Mesodermal cell (in vitro differentiated cells): ENCODE measurements at regions not wholly inside any gene's neighbourhood (a gene's known extent, or its start where the extent isn't known, plus 50 kb on each side); places are given as distances from the start of the nearest gene placed in this dataset.

Source experiments
- H3K27ac ChIP-seq: 2 replicates; pipeline ENCODE4 v1.7.0; 2013; ENCODE audit warnings: mild to moderate bottlenecking, low read depth, low read length, moderate library complexity; ENCODE audit not compliant: severe bottlenecking
- H3K36me3 ChIP-seq: 2 replicates; pipeline ENCODE4 v1.7.1; 2013; ENCODE audit warnings: mild to moderate bottlenecking, low read length, moderate library complexity; ENCODE audit not compliant: control insufficient read depth, insufficient read depth
- H3K4me1 ChIP-seq: one replicate; pipeline ENCODE4 v1.7.1; 2013; ENCODE audit warnings: mild to moderate bottlenecking, low read length; ENCODE audit not compliant: insufficient read depth, control insufficient read depth, poor library complexity, severe bottlenecking
- H3K4me3 ChIP-seq: 2 replicates; pipeline ENCODE4 v1.7.0; 2013; ENCODE audit warnings: low read length, control low read depth, mild to moderate bottlenecking; ENCODE audit not compliant: insufficient read depth, poor library complexity, severe bottlenecking; ENCODE audit errors: extremely low read depth
- H3K9me3 ChIP-seq: 2 replicates; pipeline ENCODE4 v1.7.1; 2013; ENCODE audit warnings: mild to moderate bottlenecking, low read length, moderate library complexity; ENCODE audit not compliant: control insufficient read depth
- WGBS, 2 experiments: methylation state at CpG; one replicate each; pipeline ENCODE4 v1.1.5; 2013; ENCODE audit warnings: missing lambda C conversion rate in 2 of 2; ENCODE audit not compliant: insufficient coverage in 2 of 2; 5-methylcytosine and 5-hydroxymethylcytosine counted together

GRCh38 chr10:44476409-44477045 is 91.6 kb upstream of the CXCL12 start:
- Histone ChIP-seq H3K4me3 (no peak overlapping the region), H3K9me3 (no peaks in the 10 kb centered on the region), H3K27ac (no peak overlapping the region), H3K36me3 (no peaks in the 10 kb centered on the region), H3K4me1 (no peaks in the 10 kb centered on the region)
- WGBS, 2 experiments = 79 to 92% methylated on average over 6 of the region's 8 CpGs

DNA sequence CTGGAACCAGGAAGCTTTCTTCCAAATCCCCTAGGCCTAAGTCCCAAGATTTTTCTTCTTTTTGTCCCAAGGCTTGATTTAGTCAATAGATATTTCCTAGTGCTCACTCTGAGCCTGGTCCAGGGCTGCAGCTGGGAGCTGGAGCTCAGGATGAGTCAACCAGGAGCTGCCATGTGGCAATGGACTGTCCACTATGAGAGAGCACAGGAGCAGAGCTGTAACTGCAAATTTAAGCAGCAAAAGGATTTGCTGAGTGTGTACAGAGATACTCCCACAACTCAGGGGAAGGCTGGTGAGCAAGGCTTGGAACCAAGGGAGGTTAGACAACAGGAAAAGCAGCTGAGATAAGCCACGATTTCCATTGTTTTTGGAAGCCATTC is 92.1 kb upstream of the CXCL12 start:
- 82 to 86% methylated on average over 1 of the region's 1 CpG for WGBS, 2 experiments
- no peaks in the 10 kb centered on the region for H3K9me3 ChIP-seq

GRCh38 chr10:44478040-44478439 is 93.1 kb upstream of the CXCL12 start:
- Histone ChIP-seq H3K27ac (no peak overlapping the region), H3K4me1 (no peaks in the 10 kb centered on the region), H3K9me3 (no peaks in the 10 kb centered on the region), H3K36me3 (no peaks in the 10 kb centered on the region), H3K4me3 (no peak overlapping the region)
- WGBS, 2 experiments = 100% methylated on average over 1 to 2 of the region's 2 CpGs

More for the DNA sequence above, 92.1 kb upstream of the CXCL12 start:
- Histone ChIP-seq H3K36me3 (no peaks in the 10 kb centered on the region), H3K4me1 (no peaks in the 10 kb centered on the region), H3K27ac (no peak overlapping the region), H3K4me3 (no peak overlapping the region)

GRCh38 chr10:44478876-44479705 is 94.2 kb upstream of the CXCL12 start:
- no peaks in the 10 kb centered on the region for H3K36me3 ChIP-seq
- H3K4me3 ChIP-seq = no peak overlapping the region
- 85 to 100% methylated on average over 2 to 4 of the region's 8 CpGs for WGBS, 2 experiments
- no peaks in the 10 kb centered on the region for H3K9me3 ChIP-seq
- H3K4me1 ChIP-seq = no peaks in the 10 kb centered on the region
- H3K27ac ChIP-seq = no peak overlapping the region

- H3K4me3 ChIP-seq = no peak overlapping the region
- no peaks in the 10 kb centered on the region for H3K4me1 ChIP-seq
- no peaks in the 10 kb centered on the region for H3K9me3 ChIP-seq
- 50 to 100% methylated on average over 2 of the region's 3 CpGs for WGBS, 2 experiments
- H3K36me3 ChIP-seq = no peaks in the 10 kb centered on the region
- H3K27ac ChIP-seq = no peak overlapping the region
Observed at GRCh38 chr10:44492678-44493077, 107.8 kb upstream of the CXCL12 start.

DNA sequence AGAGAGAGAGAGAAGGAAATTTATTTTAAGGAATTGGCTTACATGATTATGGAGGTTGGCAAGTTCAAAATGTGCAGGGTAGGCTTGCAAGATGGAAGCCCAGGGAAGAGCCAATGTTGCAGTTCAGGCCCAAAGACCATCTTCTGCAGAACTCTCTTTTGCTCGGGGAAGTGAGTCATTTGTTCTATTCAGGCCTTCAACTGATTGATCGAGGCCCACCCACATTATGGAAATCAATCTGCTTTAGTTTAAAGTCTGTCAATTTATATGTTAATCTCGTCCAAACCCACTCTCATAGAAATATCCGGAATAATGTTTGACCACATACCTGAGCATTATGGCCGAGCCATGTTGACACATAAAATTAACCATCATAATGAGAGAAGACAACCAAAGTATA is 113.3 kb upstream of the CXCL12 start:
- no peaks in the 10 kb centered on the region for H3K4me1 ChIP-seq
- no peak overlapping the region for H3K4me3 ChIP-seq
- no peaks in the 10 kb centered on the region for H3K36me3 ChIP-seq
- H3K27ac ChIP-seq = no peak overlapping the region
- H3K9me3 ChIP-seq = no peaks in the 10 kb centered on the region
- 47% methylated on average over 3 of the region's 5 CpGs; no CpG with 5 or more reads in 1 of the 2 experiments for WGBS, 2 experiments

GRCh38 chr10:44500451-44500850 is 115.6 kb upstream of the CXCL12 start:
- no peaks in the 10 kb centered on the region for H3K9me3 ChIP-seq
- no peaks in the 10 kb centered on the region for H3K4me1 ChIP-seq
- no peaks in the 10 kb centered on the region for H3K36me3 ChIP-seq
- H3K4me3 ChIP-seq = no peak overlapping the region
- H3K27ac ChIP-seq = no peak overlapping the region
- no CpG with 5 or more reads among the region's 1 CpG for whole genome bisulfite sequencing, 2 experiments

DNA sequence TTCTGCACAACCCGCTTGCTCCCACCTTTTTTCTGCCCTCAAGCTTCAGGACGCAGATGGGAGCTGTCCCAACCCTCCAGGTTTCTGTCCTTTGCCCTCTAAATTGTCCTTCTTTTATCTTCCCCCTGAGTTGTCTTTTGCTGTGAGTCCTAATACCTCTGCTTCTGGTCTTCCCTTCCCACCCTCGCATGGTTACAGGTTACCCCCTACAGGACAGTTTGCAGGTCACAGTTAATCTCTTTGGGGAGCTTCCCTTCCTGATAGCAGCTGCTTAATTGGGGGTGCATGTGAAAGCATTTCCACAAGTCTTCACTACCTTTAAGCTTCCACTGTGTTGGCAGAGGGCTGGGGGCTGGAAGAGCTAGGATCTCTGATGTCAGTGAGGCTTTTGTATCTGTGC is 121.5 kb upstream of the CXCL12 start:
- WGBS, 2 experiments = 82 to 89% methylated on average over 2 to 3 of the region's 3 CpGs
- Histone ChIP-seq H3K27ac (no peak overlapping the region), H3K9me3 (no peaks in the 10 kb centered on the region)

GRCh38 chr10:44510379-44511115 is 125.7 kb upstream of the CXCL12 start:
- H3K9me3 ChIP-seq = no peaks in the 10 kb centered on the region
- H3K4me1 ChIP-seq = no peaks in the 10 kb centered on the region
- H3K27ac ChIP-seq = no peak overlapping the region
- WGBS, 2 experiments = 81 to 93% methylated on average over 3 to 4 of the region's 6 CpGs
- H3K36me3 ChIP-seq = no peaks in the 10 kb centered on the region
- no peak overlapping the region for H3K4me3 ChIP-seq

More for the DNA sequence above, 121.5 kb upstream of the CXCL12 start:
- no peak overlapping the region for H3K4me3 ChIP-seq
- no peaks in the 10 kb centered on the region for H3K36me3 ChIP-seq
- H3K4me1 ChIP-seq = no peaks in the 10 kb centered on the region

DNA sequence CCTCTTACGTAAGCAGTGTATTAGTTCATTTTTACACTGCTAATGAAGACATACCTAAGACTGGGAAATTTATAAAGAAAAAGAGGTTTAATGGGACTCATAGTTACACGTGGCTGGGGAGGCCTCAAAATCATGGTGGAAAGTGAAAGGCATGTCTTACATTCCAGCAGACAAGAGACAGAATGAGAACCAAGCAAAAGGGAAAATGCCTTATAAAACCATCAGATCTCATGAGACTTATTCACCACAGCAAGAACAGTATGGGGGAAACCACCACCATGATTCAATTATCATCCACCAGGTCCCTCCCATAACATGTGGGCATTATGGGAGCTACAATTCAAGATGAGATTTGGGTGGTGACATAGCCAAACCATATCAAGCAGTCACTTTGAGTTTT is 126.3 kb upstream of the CXCL12 start:
- WGBS, 2 experiments = 100% methylated on average over 1 of the region's 2 CpGs; no CpG with 5 or more reads in 1 of the 2 experiments
- Histone ChIP-seq H3K4me3 (no peak overlapping the region), H3K4me1 (no peaks in the 10 kb centered on the region)

More for the DNA sequence above, 126.3 kb upstream of the CXCL12 start:
- Histone ChIP-seq H3K27ac (no peak overlapping the region), H3K9me3 (no peaks in the 10 kb centered on the region), H3K36me3 (no peaks in the 10 kb centered on the region)
